GM23338 (cell line): ENCODE measurements at regions not wholly inside any gene's neighbourhood (a gene's known extent, or its start where the extent isn't known, plus 50 kb on each side); places are given as distances from the start of the nearest gene placed in this dataset.
A peak's percentile ranks its signal among the peaks of the same experiment; 100 is the strongest.

Experiments used
- ATAC-seq: fragments of 200-7000 bp; cut with Tn5 transposase; 3 replicates; pipeline ENCODE4 v1.9.1; 2020
- DNase-seq: peaks from one replicate; pipeline ENCODE4 v3.0.0-alpha.2; 2015; ENCODE audit warnings: low spot score
- H2AFZ ChIP-seq: fragments of 200-600 bp; sonication (generic); 2 replicates; pipeline ENCODE4 v1.8.0; 2016; ENCODE audit warnings: antibody characterized with exemption, mild to moderate bottlenecking, moderate library complexity
- H3F3A ChIP-seq: fragments of 200-600 bp; sonication (generic); replicated peaks from 2 replicates; pipeline ENCODE4 v1.8.0; 2017; ENCODE audit warnings: antibody characterized with exemption, mixed run types, low read depth
- H3K27ac ChIP-seq: fragments of 200-600 bp; sonication (generic); 2 replicates; pipeline ENCODE4 v1.6.1; 2016; ENCODE audit warnings: low read depth
- H3K27me3 ChIP-seq: fragments of 200-600 bp; sonication (generic); 2 replicates; pipeline ENCODE4 v1.8.0; 2016; ENCODE audit warnings: mild to moderate bottlenecking, mixed run types, moderate library complexity; ENCODE audit not compliant: insufficient read depth
- H3K36me3 ChIP-seq: fragments of 200-600 bp; sonication (generic); 2 replicates; pipeline ENCODE4 v1.8.0; 2016; ENCODE audit warnings: mild to moderate bottlenecking; ENCODE audit not compliant: insufficient read depth
- H3K4me1 ChIP-seq: fragments of 200-600 bp; sonication (generic); 2 replicates; pipeline ENCODE4 v1.8.0; 2016; ENCODE audit warnings: mild to moderate bottlenecking, moderate library complexity; ENCODE audit not compliant: insufficient read depth
- H3K4me2 ChIP-seq: fragments of 200-600 bp; sonication (generic); 2 replicates; pipeline ENCODE4 v1.7.1; 2017; ENCODE audit warnings: mixed run types
- H3K4me3 ChIP-seq: fragments of 200-600 bp; sonication (generic); 2 replicates; pipeline ENCODE4 v1.6.1; 2016; ENCODE audit warnings: mixed run types
- H3K79me2 ChIP-seq: fragments of 200-600 bp; sonication (generic); replicated peaks from 2 replicates; pipeline ENCODE4 v1.8.0; 2017; ENCODE audit warnings: mild to moderate bottlenecking; ENCODE audit not compliant: insufficient read depth
- H3K9me2 ChIP-seq: fragments of 200-600 bp; sonication (generic); 2 replicates; pipeline ENCODE4 v1.8.0; 2017; ENCODE audit not compliant: insufficient read depth
- H4K20me1 ChIP-seq: fragments of 200-600 bp; sonication (generic); replicated peaks from 2 replicates; pipeline ENCODE4 v1.8.0; 2017; ENCODE audit warnings: mild to moderate bottlenecking; ENCODE audit not compliant: insufficient read depth
- H3K27ac Mint-ChIP-seq: 2 replicates; pipeline ENCODE4 v1.8.0; 2020; ENCODE audit warnings: inconsistent platforms, mild to moderate bottlenecking, moderate library complexity, mixed read lengths
- H3K27me3 Mint-ChIP-seq: 3 replicates; pipeline ENCODE4 v1.8.0; 2022; ENCODE audit warnings: low read depth, mild to moderate bottlenecking, moderate library complexity, mixed read lengths, inconsistent platforms; ENCODE audit not compliant: insufficient read depth, poor library complexity
- H3K36me3 Mint-ChIP-seq: 3 replicates; pipeline ENCODE4 v1.8.0; 2021; ENCODE audit warnings: low read depth, mild to moderate bottlenecking, inconsistent platforms, moderate library complexity, mixed read lengths
- H3K4me1 Mint-ChIP-seq: 3 replicates; pipeline ENCODE4 v1.8.0; 2020; ENCODE audit warnings: mild to moderate bottlenecking, inconsistent platforms, mixed read lengths
- H3K4me3 Mint-ChIP-seq: 3 replicates; pipeline ENCODE4 v1.8.0; 2021; ENCODE audit warnings: moderate library complexity, mild to moderate bottlenecking, inconsistent platforms, mixed read lengths
- H3K9me3 Mint-ChIP-seq: 3 replicates; pipeline ENCODE4 v1.8.0; 2020; ENCODE audit warnings: moderate library complexity, mild to moderate bottlenecking, inconsistent platforms, mixed read lengths
- CREB1 ChIP-seq: fragments of 250-450 bp; sonication (Bioruptor Pico); IDR thresholded peaks from 2 replicates; pipeline ENCODE4 v1.5.0; 2020; ENCODE audit warnings: low read depth, mild to moderate bottlenecking, moderate library complexity
- CTCF ChIP-seq, 2 experiments: fragments of 200-600 bp in 1 of 2; sonication (generic) in 1 of 2; conservative IDR thresholded peaks; 2 replicates each; pipeline versions ENCODE4 v1.5.1 to v1.6.1; 2016 to 2017; ENCODE audit warnings: antibody characterized with exemption in 2 of 2, low read depth in 2 of 2, mild to moderate bottlenecking in 2 of 2, moderate library complexity in 1 of 2
- ETS1 ChIP-seq: IDR thresholded peaks from 2 replicates; pipeline ENCODE4 v1.6.1; 2016; ENCODE audit warnings: antibody characterized with exemption
- EZH2 ChIP-seq: fragments of 200-600 bp; sonication (generic); IDR thresholded peaks from one replicate; pipeline ENCODE4 v1.8.0; 2017; ENCODE audit warnings: antibody characterized with exemption, mild to moderate bottlenecking, low read depth; ENCODE audit not compliant: unreplicated experiment
- JUNB ChIP-seq: IDR thresholded peaks from one replicate; pipeline ENCODE4 v1.6.1; 2016; ENCODE audit warnings: antibody characterized with exemption; ENCODE audit not compliant: unreplicated experiment
- STAT1 ChIP-seq: IDR thresholded peaks from one replicate; pipeline ENCODE4 v1.6.1; 2016; ENCODE audit warnings: antibody characterized with exemption; ENCODE audit not compliant: unreplicated experiment
- ZNF331 ChIP-seq: fragments of 250-450 bp; sonication (Bioruptor Pico); IDR thresholded peaks from 2 replicates; pipeline ENCODE4 v1.5.0; 2020; ENCODE audit warnings: low read depth, mild to moderate bottlenecking, moderate library complexity
- TF ChIP-seq, protein P1 (sequence below): IDR thresholded peaks from one replicate; pipeline ENCODE4 v1.6.1; 2018; ENCODE audit warnings: antibody characterized with exemption; ENCODE audit not compliant: unreplicated experiment

GRCh38 chr6:21294144-21294543 is 299.4 kb upstream of the SOX4 start:
- Mint-ChIP-seq H3K27me3 (no peaks in the 10 kb centered on the region), H3K4me1 (no peaks in the 10 kb centered on the region), H3K27ac (no peak overlapping the region), H3K4me3 (no peak overlapping the region), H3K9me3 (peaks cover 3% of the 10 kb centered on the region; the same call in 1 of the 3 replicates), H3K36me3 (no peaks in the 10 kb centered on the region)
- Histone ChIP-seq H3K9me2 (no peaks in the 10 kb centered on the region; the same call in 1 of the 2 replicates), H3K36me3 (no peaks in the 10 kb centered on the region), H3K27me3 (no peaks in the 10 kb centered on the region), H3K27ac (no peak overlapping the region), H3K4me2 (no peak overlapping the region), H3K4me1 (no peaks in the 10 kb centered on the region), H3K4me3 (no peak overlapping the region), H2AFZ (peak overlapping the region; percentile 28; the same call in 1 of the 2 replicates), H3K79me2 (no peaks in the 10 kb centered on the region), H4K20me1 (no peaks in the 10 kb centered on the region), H3F3A (no peaks in the 10 kb centered on the region)
- DNase-seq = no peak
- TF ChIP-seq STAT1 = no peak
- no peak for TF ChIP-seq CREB1
- TF ChIP-seq ZNF331 = no peak
- TF ChIP-seq ETS1 = no peak
- no peak for TF ChIP-seq EZH2
- TF ChIP-seq, protein P1, sequence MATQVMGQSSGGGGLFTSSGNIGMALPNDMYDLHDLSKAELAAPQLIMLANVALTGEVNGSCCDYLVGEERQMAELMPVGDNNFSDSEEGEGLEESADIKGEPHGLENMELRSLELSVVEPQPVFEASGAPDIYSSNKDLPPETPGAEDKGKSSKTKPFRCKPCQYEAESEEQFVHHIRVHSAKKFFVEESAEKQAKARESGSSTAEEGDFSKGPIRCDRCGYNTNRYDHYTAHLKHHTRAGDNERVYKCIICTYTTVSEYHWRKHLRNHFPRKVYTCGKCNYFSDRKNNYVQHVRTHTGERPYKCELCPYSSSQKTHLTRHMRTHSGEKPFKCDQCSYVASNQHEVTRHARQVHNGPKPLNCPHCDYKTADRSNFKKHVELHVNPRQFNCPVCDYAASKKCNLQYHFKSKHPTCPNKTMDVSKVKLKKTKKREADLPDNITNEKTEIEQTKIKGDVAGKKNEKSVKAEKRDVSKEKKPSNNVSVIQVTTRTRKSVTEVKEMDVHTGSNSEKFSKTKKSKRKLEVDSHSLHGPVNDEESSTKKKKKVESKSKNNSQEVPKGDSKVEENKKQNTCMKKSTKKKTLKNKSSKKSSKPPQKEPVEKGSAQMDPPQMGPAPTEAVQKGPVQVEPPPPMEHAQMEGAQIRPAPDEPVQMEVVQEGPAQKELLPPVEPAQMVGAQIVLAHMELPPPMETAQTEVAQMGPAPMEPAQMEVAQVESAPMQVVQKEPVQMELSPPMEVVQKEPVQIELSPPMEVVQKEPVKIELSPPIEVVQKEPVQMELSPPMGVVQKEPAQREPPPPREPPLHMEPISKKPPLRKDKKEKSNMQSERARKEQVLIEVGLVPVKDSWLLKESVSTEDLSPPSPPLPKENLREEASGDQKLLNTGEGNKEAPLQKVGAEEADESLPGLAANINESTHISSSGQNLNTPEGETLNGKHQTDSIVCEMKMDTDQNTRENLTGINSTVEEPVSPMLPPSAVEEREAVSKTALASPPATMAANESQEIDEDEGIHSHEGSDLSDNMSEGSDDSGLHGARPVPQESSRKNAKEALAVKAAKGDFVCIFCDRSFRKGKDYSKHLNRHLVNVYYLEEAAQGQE = no peak
- ATAC-seq = no peak

- H3K27me3 ChIP-seq = no peaks in the 10 kb centered on the region
- no peaks in the 10 kb centered on the region for H3K4me1 ChIP-seq
- H3F3A ChIP-seq = no peaks in the 10 kb centered on the region
- no peak for ATAC-seq
- no peak for DNase-seq
- H3K79me2 ChIP-seq = no peaks in the 10 kb centered on the region
- Mint-ChIP-seq H3K27ac (no peak overlapping the region), H3K36me3 (no peaks in the 10 kb centered on the region), H3K4me3 (no peak overlapping the region), H3K9me3 (no peaks in the 10 kb centered on the region; the same call in 2 of the 3 replicates), H3K4me1 (no peaks in the 10 kb centered on the region), H3K27me3 (no peaks in the 10 kb centered on the region)
- H3K9me2 ChIP-seq = no peaks in the 10 kb centered on the region; the same call in 1 of the 2 replicates
- no peaks in the 10 kb centered on the region for H3K36me3 ChIP-seq
- H3K4me3 ChIP-seq = no peak overlapping the region
- no peak overlapping the region for H3K27ac ChIP-seq
- TF ChIP-seq JUNB (no peak), STAT1 (no peak), CTCF (conservative IDR thresholded peaks at IDR 0.05; ENCODE audit: low read depth in 2 of 2) (no peak), EZH2 (no peak)
- peak overlapping the region; percentile 15; the same call in 1 of the 2 replicates for H2AFZ ChIP-seq
- no peaks in the 10 kb centered on the region for H4K20me1 ChIP-seq
- H3K4me2 ChIP-seq = no peak overlapping the region
Observed at GRCh38 chr6:21295506-21296240, 297.9 kb upstream of the SOX4 start.
